NCI-H748 (cell line): ENCODE measurements at regions not wholly inside any gene's neighbourhood (a gene's known extent, or its start where the extent isn't known, plus 50 kb on each side); places are given as distances from the start of the nearest gene placed in this dataset.

ENCODE experiments used
- DNase-seq: peaks from one replicate; lab custom pipeline; 2025; ENCODE audit not compliant: unreplicated experiment; lab: John Stamatoyannopoulos, UW

GRCh38 chr5:61650661-61651060 is 318.6 kb downstream of the ZSWIM6 start:
- DNase-seq = no peak

GRCh38 chr5:61651195-61651594 is 319.1 kb downstream of the ZSWIM6 start:
- DNase-seq = no peak

GRCh38 chr5:61652916-61653315 is 320.9 kb downstream of the ZSWIM6 start:
- no peak for DNase-seq

- DNase-seq = no peak
Observed at GRCh38 chr5:61653807-61654580, 321.9 kb downstream of the ZSWIM6 start.

GRCh38 chr5:61654876-61655275 is 322.8 kb downstream of the ZSWIM6 start:
- DNase-seq = no peak

GRCh38 chr5:61657010-61657409 is 325.0 kb downstream of the ZSWIM6 start:
- no peak for DNase-seq

GRCh38 chr5:61657686-61658085 is 325.6 kb downstream of the ZSWIM6 start:
- DNase-seq = no peak

GRCh38 chr5:61658592-61659008 is 326.5 kb downstream of the ZSWIM6 start:
- DNase-seq = peak; percentile 78

GRCh38 chr5:61659221-61659696 is 327.2 kb downstream of the ZSWIM6 start:
- DNase-seq = no peak

GRCh38 chr5:61662670-61663069 is 330.6 kb downstream of the ZSWIM6 start:
- no peak for DNase-seq

GRCh38 chr5:61666064-61666621 is 334.1 kb downstream of the ZSWIM6 start:
- DNase-seq = no peak

GRCh38 chr5:61667525-61668218 is 335.6 kb downstream of the ZSWIM6 start:
- DNase-seq = no peak

- DNase-seq = no peak
Observed at GRCh38 chr5:61669531-61669930, 337.5 kb downstream of the ZSWIM6 start.

GRCh38 chr5:61670941-61671340 is 338.9 kb downstream of the ZSWIM6 start:
- peak; percentile 88 for DNase-seq

- DNase-seq = peak; percentile 50
Observed at GRCh38 chr5:61673007-61673735, 341.1 kb downstream of the ZSWIM6 start.

GRCh38 chr5:61674378-61674777 is 342.3 kb downstream of the ZSWIM6 start:
- DNase-seq = no peak

- DNase-seq = peak; percentile 54
Observed at GRCh38 chr5:61675015-61675692, 343.1 kb downstream of the ZSWIM6 start.

- no peak for DNase-seq
Observed at GRCh38 chr5:61677220-61677619, 345.2 kb downstream of the ZSWIM6 start.

- no peak for DNase-seq
Observed at GRCh38 chr5:61678966-61679365, 346.9 kb downstream of the ZSWIM6 start.

GRCh38 chr5:61679562-61679961 is 347.5 kb downstream of the ZSWIM6 start:
- no peak for DNase-seq

GRCh38 chr5:61680247-61680646 is 348.2 kb downstream of the ZSWIM6 start:
- DNase-seq = no peak
